ENCODE measurements at regions not wholly inside any gene's neighbourhood (a gene's known extent, or its start where the extent isn't known, plus 50 kb on each side); places are given as distances from the start of the nearest gene placed in this dataset.

GRCh38 chr12:73185403-73185802, 913.2 kb downstream of the TRHDE start:
- no peaks in the 10 kb centered on the region for H3K36me3 ChIP-seq (ENCODE audit: control insufficient read depth, insufficient read depth, low read length)
- H3K9ac ChIP-seq, result no peak overlapping the region
- H3K4me1 ChIP-seq, result no peaks in the 10 kb centered on the region
- no peak overlapping the region for H3K4me3 ChIP-seq (ENCODE audit: low read depth, low read length)
- H3K27me3 ChIP-seq (ENCODE audit: control insufficient read depth, insufficient read depth, low read length), result no peaks in the 10 kb centered on the region
- H3K79me2 ChIP-seq, result no peaks in the 10 kb centered on the region
- H3K27ac ChIP-seq, result no peak overlapping the region
- H2AFZ ChIP-seq, result no peak overlapping the region
- TF ChIP-seq CTCF (IDR thresholded peaks at IDR 0.05), result no peak
- no peak overlapping the region for H3K4me2 ChIP-seq (ENCODE audit: low read length)
- no peaks in the 10 kb centered on the region for H3K9me3 ChIP-seq (ENCODE audit: control insufficient read depth, low read length)

- Histone ChIP-seq H3K36me3 (ENCODE audit: control insufficient read depth, insufficient read depth, low read length) (no peaks in the 10 kb centered on the region), H3K9ac (no peak overlapping the region), H2AFZ (no peak overlapping the region), H3K79me2 (no peaks in the 10 kb centered on the region), H3K4me1 (no peaks in the 10 kb centered on the region), H3K4me3 (ENCODE audit: low read depth, low read length) (no peak overlapping the region), H3K27ac (no peak overlapping the region), H3K27me3 (ENCODE audit: control insufficient read depth, insufficient read depth, low read length) (no peaks in the 10 kb centered on the region), H3K9me3 (ENCODE audit: control insufficient read depth, low read length) (no peaks in the 10 kb centered on the region), H3K4me2 (ENCODE audit: low read length) (no peak overlapping the region)
- no peak for TF ChIP-seq CTCF (IDR thresholded peaks at IDR 0.05)
These were observed 914.1 kb downstream of the TRHDE start for GRCh38 chr12:73186272-73186671.

GRCh38 chr12:73187765-73188164, 915.6 kb downstream of the TRHDE start:
- Histone ChIP-seq H3K36me3 (ENCODE audit: control insufficient read depth, insufficient read depth, low read length) (no peaks in the 10 kb centered on the region), H2AFZ (no peak overlapping the region), H3K4me2 (ENCODE audit: low read length) (no peak overlapping the region), H3K79me2 (no peaks in the 10 kb centered on the region), H3K27ac (no peak overlapping the region), H3K9me3 (ENCODE audit: control insufficient read depth, low read length) (no peaks in the 10 kb centered on the region), H3K9ac (no peak overlapping the region), H3K4me1 (no peaks in the 10 kb centered on the region), H3K27me3 (ENCODE audit: control insufficient read depth, insufficient read depth, low read length) (no peaks in the 10 kb centered on the region), H3K4me3 (ENCODE audit: low read depth, low read length) (no peak overlapping the region)
- no peak for TF ChIP-seq CTCF (IDR thresholded peaks at IDR 0.05)

GRCh38 chr12:73210548-73211204, 938.5 kb downstream of the TRHDE start:
- H3K27ac ChIP-seq, result no peak overlapping the region
- H2AFZ ChIP-seq, result no peak overlapping the region
- TF ChIP-seq CTCF (IDR thresholded peaks at IDR 0.05), result no peak
- no peaks in the 10 kb centered on the region for H3K79me2 ChIP-seq
- no peaks in the 10 kb centered on the region for H3K27me3 ChIP-seq (ENCODE audit: control insufficient read depth, insufficient read depth, low read length)
- no peaks in the 10 kb centered on the region for H3K9me3 ChIP-seq (ENCODE audit: control insufficient read depth, low read length)
- no peak overlapping the region for H3K4me2 ChIP-seq (ENCODE audit: low read length)
- no peak overlapping the region for H3K9ac ChIP-seq
- H3K4me1 ChIP-seq, result no peaks in the 10 kb centered on the region
- H3K4me3 ChIP-seq (ENCODE audit: low read depth, low read length), result no peak overlapping the region
- H3K36me3 ChIP-seq (ENCODE audit: control insufficient read depth, insufficient read depth, low read length), result no peaks in the 10 kb centered on the region

- Histone ChIP-seq H3K27me3 (ENCODE audit: control insufficient read depth, insufficient read depth, low read length) (no peaks in the 10 kb centered on the region), H3K36me3 (ENCODE audit: control insufficient read depth, insufficient read depth, low read length) (no peaks in the 10 kb centered on the region), H3K4me3 (ENCODE audit: low read depth, low read length) (no peak overlapping the region), H3K4me2 (ENCODE audit: low read length) (no peak overlapping the region), H3K27ac (no peak overlapping the region), H3K9me3 (ENCODE audit: control insufficient read depth, low read length) (no peaks in the 10 kb centered on the region), H2AFZ (no peak overlapping the region), H3K79me2 (no peaks in the 10 kb centered on the region), H3K9ac (no peak overlapping the region), H3K4me1 (no peaks in the 10 kb centered on the region)
- TF ChIP-seq CTCF (IDR thresholded peaks at IDR 0.05), result no peak
These were observed 948.8 kb downstream of the TRHDE start for GRCh38 chr12:73220951-73221350.
